ENCODE measurements at regions not wholly inside any gene's neighbourhood (a gene's known extent, or its start where the extent isn't known, plus 50 kb on each side); places are given as distances from the start of the nearest gene placed in this dataset.

GRCh38 chr13:106139377-106139776, 396.1 kb downstream of the EFNB2 start:
- no peak overlapping the region for H2AFZ ChIP-seq (ENCODE audit: low read depth, low read length)
- no peak overlapping the region for H3K27ac ChIP-seq (ENCODE audit: low read length)
- H3K36me3 ChIP-seq (ENCODE audit: insufficient read depth, low read length) = no peaks in the 10 kb centered on the region
- no peaks in the 10 kb centered on the region for H3K79me2 ChIP-seq (ENCODE audit: insufficient read depth, low read length)
- H4K20me1 ChIP-seq (ENCODE audit: insufficient read depth, low read length) = no peaks in the 10 kb centered on the region
- ATAC-seq (ENCODE audit: insufficient read depth, low read depth) (no peak), DNase-seq (no peak)
- H3K4me1 ChIP-seq (ENCODE audit: insufficient read depth, low read length) = no peaks in the 10 kb centered on the region
- no peak overlapping the region for H3K9ac ChIP-seq (ENCODE audit: low read depth, low read length)
- H3K4me2 ChIP-seq (ENCODE audit: insufficient read depth, low read length) = no peak overlapping the region
- no peaks in the 10 kb centered on the region for H3K27me3 ChIP-seq (ENCODE audit: insufficient read depth, low read length, poor library complexity)
- H3K9me3 ChIP-seq (ENCODE audit: insufficient read depth, low read length, severe bottlenecking) = peaks cover 4% of the 10 kb centered on the region
- TF ChIP-seq CTCF (IDR thresholded peaks at IDR 0.05; ENCODE audit: borderline replicate concordance, extremely low read depth, low read length, poor library complexity, severe bottlenecking) (no peak), EZH2 (IDR thresholded peaks at IDR 0.05; ENCODE audit: borderline replicate concordance, low read depth, low read length, severe bottlenecking) (no peak)
- no peak overlapping the region for H3K4me3 ChIP-seq (ENCODE audit: low read depth in 1 of 2, low read length in 2 of 2)

GRCh38 chr13:106138620-106139019, 396.8 kb downstream of the EFNB2 start:
- Histone ChIP-seq H3K27me3 (ENCODE audit: insufficient read depth, low read length, poor library complexity) (no peaks in the 10 kb centered on the region), H4K20me1 (ENCODE audit: insufficient read depth, low read length) (no peaks in the 10 kb centered on the region), H3K9me3 (ENCODE audit: insufficient read depth, low read length, severe bottlenecking) (peaks cover 9% of the 10 kb centered on the region), H3K79me2 (ENCODE audit: insufficient read depth, low read length) (no peaks in the 10 kb centered on the region), H3K9ac (ENCODE audit: low read depth, low read length) (no peak overlapping the region), H2AFZ (ENCODE audit: low read depth, low read length) (no peak overlapping the region), H3K4me3 (ENCODE audit: low read depth in 1 of 2, low read length in 2 of 2) (no peak overlapping the region), H3K36me3 (ENCODE audit: insufficient read depth, low read length) (no peaks in the 10 kb centered on the region), H3K27ac (ENCODE audit: low read length) (no peak overlapping the region), H3K4me1 (ENCODE audit: insufficient read depth, low read length) (no peaks in the 10 kb centered on the region), H3K4me2 (ENCODE audit: insufficient read depth, low read length) (no peak overlapping the region)
- TF ChIP-seq EZH2 (IDR thresholded peaks at IDR 0.05; ENCODE audit: borderline replicate concordance, low read depth, low read length, severe bottlenecking) (no peak), CTCF (IDR thresholded peaks at IDR 0.05; ENCODE audit: borderline replicate concordance, extremely low read depth, low read length, poor library complexity, severe bottlenecking) (no peak)
- DNase-seq (no peak), ATAC-seq (ENCODE audit: insufficient read depth, low read depth) (no peak)

GRCh38 chr13:106133025-106133424, 402.4 kb downstream of the EFNB2 start:
- H3K4me3 ChIP-seq (ENCODE audit: low read depth in 1 of 2, low read length in 2 of 2) = no peak overlapping the region
- H2AFZ ChIP-seq (ENCODE audit: low read depth, low read length) = no peak overlapping the region
- TF ChIP-seq EZH2 (IDR thresholded peaks at IDR 0.05; ENCODE audit: borderline replicate concordance, low read depth, low read length, severe bottlenecking) = no peak
- no peak for TF ChIP-seq CTCF (IDR thresholded peaks at IDR 0.05; ENCODE audit: borderline replicate concordance, extremely low read depth, low read length, poor library complexity, severe bottlenecking)
- no peak overlapping the region for H3K4me2 ChIP-seq (ENCODE audit: insufficient read depth, low read length)
- ATAC-seq (ENCODE audit: insufficient read depth, low read depth) (no peak), DNase-seq (no peak)
- H3K9ac ChIP-seq (ENCODE audit: low read depth, low read length) = no peak overlapping the region
- no peak overlapping the region for H3K27ac ChIP-seq (ENCODE audit: low read length)
- H4K20me1 ChIP-seq (ENCODE audit: insufficient read depth, low read length) = no peaks in the 10 kb centered on the region
- H3K27me3 ChIP-seq (ENCODE audit: insufficient read depth, low read length, poor library complexity) = no peaks in the 10 kb centered on the region
- H3K9me3 ChIP-seq (ENCODE audit: insufficient read depth, low read length, severe bottlenecking) = peaks cover 10% of the 10 kb centered on the region
- H3K79me2 ChIP-seq (ENCODE audit: insufficient read depth, low read length) = no peaks in the 10 kb centered on the region
- no peaks in the 10 kb centered on the region for H3K36me3 ChIP-seq (ENCODE audit: insufficient read depth, low read length)
- no peaks in the 10 kb centered on the region for H3K4me1 ChIP-seq (ENCODE audit: insufficient read depth, low read length)

GRCh38 chr13:106132216-106132615, 403.2 kb downstream of the EFNB2 start:
- Histone ChIP-seq H3K79me2 (ENCODE audit: insufficient read depth, low read length) (no peaks in the 10 kb centered on the region), H3K36me3 (ENCODE audit: insufficient read depth, low read length) (no peaks in the 10 kb centered on the region), H3K27ac (ENCODE audit: low read length) (no peak overlapping the region), H3K27me3 (ENCODE audit: insufficient read depth, low read length, poor library complexity) (no peaks in the 10 kb centered on the region), H4K20me1 (ENCODE audit: insufficient read depth, low read length) (no peaks in the 10 kb centered on the region), H3K4me2 (ENCODE audit: insufficient read depth, low read length) (no peak overlapping the region), H3K9me3 (ENCODE audit: insufficient read depth, low read length, severe bottlenecking) (peaks cover 10% of the 10 kb centered on the region), H2AFZ (ENCODE audit: low read depth, low read length) (no peak overlapping the region), H3K4me1 (ENCODE audit: insufficient read depth, low read length) (no peaks in the 10 kb centered on the region), H3K4me3 (ENCODE audit: low read depth in 1 of 2, low read length in 2 of 2) (no peak overlapping the region), H3K9ac (ENCODE audit: low read depth, low read length) (no peak overlapping the region)
- ATAC-seq (ENCODE audit: insufficient read depth, low read depth) (no peak), DNase-seq (no peak)
- TF ChIP-seq CTCF (IDR thresholded peaks at IDR 0.05; ENCODE audit: borderline replicate concordance, extremely low read depth, low read length, poor library complexity, severe bottlenecking) (no peak), EZH2 (IDR thresholded peaks at IDR 0.05; ENCODE audit: borderline replicate concordance, low read depth, low read length, severe bottlenecking) (no peak)
